HG03354 (cell line): ENCODE measurements at regions not wholly inside any gene's neighbourhood (a gene's known extent, or its start where the extent isn't known, plus 50 kb on each side); places are given as distances from the start of the nearest gene placed in this dataset.
"Not testable (repeated sequence)": the region's sequence is repeated elsewhere in the genome, so short reads cannot be mapped to it uniquely, and the experiment has no call there.

Source experiments
- ATAC-seq: cut with Tn5 transposase; IDR thresholded peaks from one replicate; pipeline ENCODE4 v1.9.1; 2021; ENCODE audit warnings: mild to moderate bottlenecking; ENCODE audit not compliant: unreplicated experiment, poor library complexity, severe bottlenecking

GRCh38 chr4:27075603-27076002 is 215.0 kb downstream of the STIM2 start:
- ATAC-seq, result not testable (repeated sequence)

- ATAC-seq, result no peak
These were observed 218.4 kb downstream of the STIM2 start for GRCh38 chr4:27078934-27079455.

DNA sequence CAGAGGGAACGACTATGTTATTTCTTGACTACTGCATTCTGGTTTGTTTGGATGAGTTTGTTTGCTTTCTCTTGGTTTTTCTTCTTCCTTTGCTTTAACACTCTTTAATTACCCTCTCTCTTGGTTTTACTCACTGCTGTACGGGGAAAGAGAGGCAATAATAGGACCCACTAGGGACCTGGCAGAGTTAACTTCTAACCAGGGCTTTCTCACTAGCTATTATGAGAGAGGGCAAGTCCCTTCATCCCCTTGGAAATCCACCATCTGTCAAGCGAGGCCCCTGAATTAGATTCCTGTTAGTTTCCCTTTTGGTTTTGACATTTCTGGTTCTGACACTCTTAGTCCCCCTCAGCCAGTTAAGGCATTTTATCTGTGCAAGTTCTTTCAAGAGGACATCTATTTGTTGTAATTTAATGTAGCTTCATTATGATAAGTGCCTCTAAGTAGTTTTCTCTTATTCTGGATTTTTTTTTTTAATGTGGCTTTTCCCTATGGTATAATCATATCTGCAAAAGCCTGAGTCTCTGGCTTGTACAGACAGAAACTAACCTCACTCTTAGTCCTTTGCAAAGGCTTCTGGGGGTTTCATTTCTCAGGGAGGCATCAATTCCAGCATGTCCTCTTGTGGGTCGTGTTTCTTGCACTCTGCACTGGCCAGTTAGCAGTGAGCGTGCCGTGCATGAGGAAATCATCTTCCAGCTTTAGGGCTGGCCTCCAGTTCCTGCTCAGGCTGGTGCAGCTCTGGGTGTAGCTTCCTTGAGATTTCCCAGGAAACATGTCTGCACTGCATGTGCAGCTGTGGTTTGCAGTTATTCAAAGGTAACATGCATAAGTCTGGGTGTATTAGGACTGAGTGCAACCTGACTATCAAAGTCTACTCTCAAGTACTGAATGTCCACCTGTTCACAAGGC is 221.3 kb downstream of the STIM2 start:
- ATAC-seq, result peak; percentile 63

DNA sequence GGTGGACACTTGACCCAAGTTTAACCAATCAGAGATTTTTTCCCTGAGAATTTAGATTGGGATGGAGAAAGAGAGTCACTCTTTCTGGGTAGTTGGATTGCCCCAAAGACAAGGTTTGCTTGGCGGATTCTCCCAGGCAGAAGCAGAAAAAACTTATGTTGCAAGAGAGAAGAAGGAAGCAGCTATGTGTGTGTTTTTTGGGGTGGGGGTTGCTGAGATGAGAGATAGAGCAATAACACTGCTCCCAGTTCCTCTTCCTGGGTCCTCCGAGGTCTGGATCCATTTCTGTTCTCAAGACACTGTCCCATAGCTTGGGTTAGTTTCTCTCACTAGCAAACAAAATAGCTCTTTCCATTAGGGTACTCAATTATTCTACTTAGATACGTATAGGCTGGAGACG is 222.1 kb downstream of the STIM2 start:
- no peak for ATAC-seq

GRCh38 chr4:27084685-27085361 is 224.2 kb downstream of the STIM2 start:
- ATAC-seq, result no peak

DNA sequence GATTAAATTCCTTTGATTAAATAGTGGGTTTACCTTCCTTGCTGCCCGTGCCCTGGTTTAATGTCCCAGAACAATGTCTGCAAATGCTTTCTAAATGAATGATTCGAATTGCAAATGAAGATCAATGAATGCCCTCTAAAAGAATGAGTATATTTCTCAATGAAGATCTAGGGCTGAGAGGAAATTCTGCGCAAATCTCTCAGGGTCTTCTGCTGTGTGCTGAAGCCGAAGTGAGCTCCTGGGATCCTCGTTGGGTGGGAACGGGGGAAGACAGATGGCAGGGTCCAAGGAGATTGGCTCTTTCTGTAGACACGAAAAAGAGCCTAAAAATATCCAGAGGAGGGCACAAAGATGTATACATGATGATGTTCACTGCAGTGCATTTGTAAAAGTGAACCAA is 224.8 kb downstream of the STIM2 start:
- no peak for ATAC-seq

- ATAC-seq, result no peak
These were observed 226.8 kb downstream of the STIM2 start for GRCh38 chr4:27087306-27088045.

DNA sequence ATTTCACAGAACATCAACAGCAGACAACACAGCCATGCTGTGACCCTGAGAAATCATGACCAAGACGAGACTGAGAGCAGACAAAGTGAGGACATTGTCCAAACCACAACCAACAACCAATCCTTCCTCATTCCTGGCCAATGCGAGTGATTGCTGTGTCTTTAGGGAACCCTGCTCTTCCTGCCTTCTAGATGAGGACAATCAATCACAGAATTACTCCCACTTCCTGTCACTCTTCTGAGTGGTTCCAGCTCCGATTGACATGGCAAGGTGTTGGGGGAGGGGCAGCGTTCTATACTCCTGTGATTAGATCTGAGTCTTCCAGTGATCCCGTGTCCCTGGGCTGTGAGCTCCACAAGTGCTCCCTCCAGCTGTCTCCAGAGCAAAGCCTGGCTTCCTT is 227.8 kb downstream of the STIM2 start:
- ATAC-seq, result no peak

GRCh38 chr4:27089186-27089585 is 228.5 kb downstream of the STIM2 start:
- no peak for ATAC-seq

- ATAC-seq, result no peak
These were observed 229.8 kb downstream of the STIM2 start for GRCh38 chr4:27090406-27090805.

DNA sequence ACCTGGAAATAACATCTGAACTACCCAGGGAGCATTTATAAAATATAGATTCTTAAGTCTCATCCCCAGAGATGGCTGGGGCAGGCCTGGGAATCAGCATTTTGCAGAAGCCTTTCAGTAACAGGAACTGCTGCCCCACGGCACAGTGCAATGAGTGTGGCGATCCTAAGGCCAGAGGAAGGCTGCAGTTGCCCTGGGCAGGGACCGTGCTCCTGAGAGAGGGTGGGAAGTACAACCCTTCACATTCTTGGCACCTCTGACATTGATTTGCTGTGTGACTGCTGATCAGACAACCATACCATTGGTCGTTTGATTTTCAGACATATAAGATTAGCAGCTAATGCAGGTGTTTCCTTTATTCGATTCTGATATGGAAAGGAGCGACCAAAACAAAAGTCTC is 233.6 kb downstream of the STIM2 start:
- no peak for ATAC-seq

- ATAC-seq, result no peak
These were observed 234.1 kb downstream of the STIM2 start for GRCh38 chr4:27094783-27095182.

- no peak for ATAC-seq
These were observed 235.6 kb downstream of the STIM2 start for GRCh38 chr4:27096142-27096824.

DNA sequence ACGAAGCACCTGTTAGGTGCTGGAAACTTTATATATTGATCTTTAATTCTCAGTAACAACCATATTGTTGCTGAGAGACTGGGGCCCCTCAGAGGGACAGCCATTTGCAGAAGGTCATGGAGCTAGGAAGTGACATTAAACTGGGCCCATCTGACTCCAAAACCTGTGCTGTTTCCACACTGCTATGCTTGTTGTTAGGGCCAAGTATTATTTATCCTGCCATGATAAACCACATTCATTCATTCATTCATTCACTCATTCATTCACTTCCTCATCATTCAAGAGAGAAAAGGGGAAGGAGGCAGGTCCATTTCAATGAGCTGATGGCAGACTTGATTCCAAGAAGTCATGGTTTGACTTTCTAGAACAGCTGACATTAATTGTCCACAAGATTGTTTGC is 237.4 kb downstream of the STIM2 start:
- ATAC-seq, result peak; percentile 31

DNA sequence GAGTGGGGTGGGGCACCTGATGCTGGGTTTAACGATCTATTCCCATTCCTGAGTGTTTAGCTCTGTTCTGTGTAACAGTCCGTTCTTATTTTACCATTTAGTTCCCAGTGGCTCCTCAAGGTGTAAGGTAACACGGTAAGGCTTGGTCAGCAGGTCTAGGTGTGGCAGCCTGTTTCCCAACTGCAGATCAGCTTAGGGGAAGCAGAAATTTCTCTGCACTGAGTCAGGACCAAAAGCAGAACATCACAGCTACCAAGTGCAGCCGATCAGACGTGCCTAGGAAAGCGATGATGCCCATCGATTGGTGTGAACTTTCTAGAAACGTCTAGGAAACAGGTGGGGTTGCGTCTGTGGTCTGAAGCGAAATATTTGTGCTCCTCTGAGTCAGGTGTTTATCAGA is 240.1 kb downstream of the STIM2 start:
- ATAC-seq, result no peak

GRCh38 chr4:27101126-27101525 is 240.5 kb downstream of the STIM2 start:
- ATAC-seq, result no peak

GRCh38 chr4:27101561-27101960 is 240.9 kb downstream of the STIM2 start:
- no peak for ATAC-seq

DNA sequence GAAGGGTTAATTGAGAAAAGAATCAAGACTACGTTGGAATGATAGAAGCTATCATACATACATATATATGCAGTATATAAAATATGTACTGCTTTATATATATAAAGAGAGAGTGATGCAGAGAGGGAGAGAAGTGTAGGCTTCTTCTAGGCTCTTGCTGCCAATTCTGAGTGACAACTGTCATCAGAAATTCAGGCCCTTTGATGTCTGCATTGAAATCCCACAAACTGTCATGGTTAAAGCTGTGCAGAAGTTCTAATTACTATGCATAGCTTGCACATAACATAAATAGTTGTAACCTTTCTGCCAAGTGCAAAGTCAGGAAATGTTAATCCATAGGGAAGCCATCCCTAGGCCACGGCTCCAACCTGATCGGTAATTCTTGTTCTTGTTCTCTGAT is 251.0 kb downstream of the STIM2 start:
- no peak for ATAC-seq

DNA sequence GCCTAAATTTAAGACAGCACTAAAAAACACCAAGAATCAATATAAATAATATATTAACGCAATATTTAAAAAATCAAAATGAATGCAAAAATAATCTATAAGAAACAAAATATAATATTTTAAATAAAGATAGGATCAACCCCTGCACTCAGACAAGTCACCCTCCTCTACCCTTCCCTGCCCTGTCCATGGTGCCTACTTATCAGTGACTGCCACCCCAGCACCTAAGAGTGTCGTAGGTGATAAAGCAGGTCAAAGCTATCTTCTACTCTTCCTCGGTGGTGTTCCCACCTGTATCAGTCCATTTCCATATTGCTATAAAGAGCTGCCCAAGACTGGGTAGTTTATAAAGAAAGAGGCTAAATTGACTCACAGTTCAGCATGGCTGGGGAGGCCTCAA is 251.9 kb downstream of the STIM2 start:
- ATAC-seq, result no peak

DNA sequence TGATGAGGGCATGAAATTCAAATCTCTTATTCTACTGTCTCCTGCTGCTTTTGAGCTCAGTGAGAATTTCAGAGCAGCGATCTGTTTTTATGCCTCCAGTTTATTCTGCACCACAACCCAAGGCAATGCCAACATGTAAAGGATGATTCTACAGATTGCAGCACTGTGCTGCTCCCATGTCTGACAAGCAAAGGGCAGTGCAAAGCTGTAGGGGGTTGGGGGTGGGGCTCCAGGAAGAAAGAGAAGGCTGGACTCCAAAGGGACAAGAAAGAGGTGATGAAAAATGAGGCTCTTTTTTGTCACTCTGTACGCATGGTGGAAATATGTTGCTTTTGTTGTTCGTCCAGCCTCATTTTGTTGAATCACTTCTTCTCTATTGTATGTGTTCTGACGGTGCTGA is 254.6 kb downstream of the STIM2 start:
- no peak for ATAC-seq
